B cell (primary cell): ENCODE measurements at regions not wholly inside any gene's neighbourhood (a gene's known extent, or its start where the extent isn't known, plus 50 kb on each side); places are given as distances from the start of the nearest gene placed in this dataset.

ENCODE experiments used
- ATAC-seq: fragments of 200-7000 bp; cut with Tn5 transposase; one replicate; pipeline ENCODE4 v1.10.0; 2021; ENCODE audit warnings: low read depth, mild to moderate bottlenecking, moderate number of reproducible peaks, moderate library complexity
- CTCF ChIA-PET: fragments of 350-600 bp; sonication (Branson Sonifier 250); formaldehyde crosslinking; loops from one replicate; lab custom pipeline; 2021; ENCODE audit warnings: antibody characterized with exemption, inconsistent platforms; lab: Charles Lee
- POLR2A ChIA-PET: fragments of 350-600 bp; sonication (Branson Sonifier 250); formaldehyde crosslinking; loops from one replicate; lab custom pipeline; 2021; ENCODE audit warnings: antibody characterized with exemption; lab: Charles Lee
- DNase-seq: peaks from one replicate; pipeline ENCODE4 v3.0.0; 2013
- H2AFZ ChIP-seq: 2 replicates; pipeline ENCODE4 v1.6.1; 2012; ENCODE audit warnings: mild to moderate bottlenecking, low read depth, low read length; ENCODE audit not compliant: insufficient read depth, poor library complexity, severe bottlenecking
- H3K27ac ChIP-seq, 2 donors: 1 replicate in 1 of 2; 2 replicates in 1 of 2; pipeline ENCODE4 v1.5.1; 2012 to 2013; ENCODE audit warnings: low read length in 2 of 2, mild to moderate bottlenecking in 2 of 2, moderate library complexity in 1 of 2
- H3K27me3 ChIP-seq, 4 experiments: fragments of 200-600 bp in 1 of 4; sonication (generic) in 1 of 4; replicated peaks in 1 of 4; 1 replicate in 2 of 4; 2 replicates in 2 of 4; pipeline versions ENCODE4 v1.6.1 to v1.7.0; 2013 to 2016; ENCODE audit warnings: low read length in 3 of 4, mild to moderate bottlenecking in 2 of 4, mixed read lengths in 1 of 4, moderate library complexity in 1 of 4; ENCODE audit not compliant: insufficient read depth in 4 of 4, control insufficient read depth in 3 of 4; ENCODE audit errors: control extremely low read depth in 1 of 4
- H3K36me3 ChIP-seq, 2 experiments: replicated peaks in 1 of 2; 1 replicate in 1 of 2; 2 replicates in 1 of 2; pipeline versions ENCODE4 v1.6.1 to v1.7.1; 2013; ENCODE audit warnings: low read length in 1 of 2; ENCODE audit not compliant: insufficient read depth in 2 of 2, control insufficient read depth in 1 of 2; ENCODE audit errors: control extremely low read depth in 1 of 2, extremely low read depth in 1 of 2
- H3K4me1 ChIP-seq, 2 donors: fragments of 200-600 bp in 1 of 2; sonication (generic) in 1 of 2; 1 replicate in 1 of 2; 2 replicates in 1 of 2; pipeline versions ENCODE4 v1.5.1 to v1.6.1; 2013 to 2017; ENCODE audit warnings: low read length in 2 of 2; ENCODE audit not compliant: control insufficient read depth in 2 of 2, insufficient read depth in 2 of 2
- H3K4me2 ChIP-seq: replicated peaks from 2 replicates; pipeline ENCODE3; 2012; ENCODE audit warnings: mild to moderate bottlenecking, low read depth, low read length; ENCODE audit not compliant: poor library complexity, severe bottlenecking
- H3K4me3 ChIP-seq, 5 experiments: fragments of 200-600 bp in 1 of 5; sonication (generic) in 1 of 5; 1 replicate in 3 of 5; 2 replicates in 2 of 5; pipeline versions ENCODE4 v1.5.1 to v1.7.0; 2011 to 2016; ENCODE audit warnings: low read length in 4 of 5, mild to moderate bottlenecking in 4 of 5, low read depth in 2 of 5, control low read depth in 1 of 5, moderate library complexity in 1 of 5; ENCODE audit not compliant: insufficient read depth in 1 of 5; ENCODE audit errors: control extremely low read depth in 1 of 5, extremely low read depth in 1 of 5
- H3K79me2 ChIP-seq: fragments of 200-600 bp; sonication (generic); one replicate; pipeline ENCODE4 v1.6.0; 2016; ENCODE audit warnings: low read length; ENCODE audit not compliant: control insufficient read depth, insufficient read depth
- H3K9ac ChIP-seq: fragments of 200-600 bp; sonication (generic); 2 replicates; pipeline ENCODE4 v1.6.1; 2017; ENCODE audit warnings: mild to moderate bottlenecking, low read length, moderate library complexity
- H3K9me3 ChIP-seq, 3 donors: one replicate each; pipeline versions ENCODE4 v1.6.1 to v1.7.1; 2013; ENCODE audit warnings: low read length in 2 of 3; ENCODE audit not compliant: control insufficient read depth in 2 of 3, insufficient read depth in 1 of 3; ENCODE audit errors: control extremely low read depth in 1 of 3
- H4K20me1 ChIP-seq: 2 replicates; pipeline ENCODE4 v1.6.0; 2012; ENCODE audit warnings: mild to moderate bottlenecking, low read length; ENCODE audit not compliant: insufficient read depth, control insufficient read depth, poor library complexity, severe bottlenecking
- H3K27ac Mint-ChIP-seq: one replicate; pipeline ENCODE4 v1.8.0; 2021; ENCODE audit warnings: mixed read lengths
- H3K27me3 Mint-ChIP-seq: one replicate; pipeline ENCODE4 v1.8.0; 2021; ENCODE audit warnings: mixed read lengths
- H3K4me1 Mint-ChIP-seq: one replicate; pipeline ENCODE4 v1.8.0; 2021; ENCODE audit warnings: mixed read lengths
- H3K4me3 Mint-ChIP-seq: one replicate; pipeline ENCODE4 v1.8.0; 2021; ENCODE audit warnings: mixed read lengths
- H3K9me3 Mint-ChIP-seq: one replicate; pipeline ENCODE4 v1.8.0; 2022; ENCODE audit warnings: mixed read lengths; ENCODE audit not compliant: insufficient read depth
- EZH2 ChIP-seq: IDR thresholded peaks from 2 replicates; pipeline ENCODE4 v1.6.1; 2012; ENCODE audit warnings: borderline replicate concordance, low read depth, mild to moderate bottlenecking, moderate library complexity, low read length; ENCODE audit not compliant: insufficient read depth, poor library complexity, severe bottlenecking
- WGBS: methylation state at CpG from one replicate; pipeline ENCODE4 v1.1.5; 2013; ENCODE audit warnings: missing lambda C conversion rate; ENCODE audit not compliant: insufficient coverage; 5-methylcytosine and 5-hydroxymethylcytosine counted together
- intact Hi-C: fragments of 100-400 bp; cut with micrococcal nuclease; formaldehyde crosslinking; loops from one replicate; pipeline ENCODE4 v1.10.0; 2022
- TF ChIP-seq, protein P1 (sequence below): fragments of 200-600 bp; IDR thresholded peaks from one replicate; pipeline ENCODE4 v1.8.0; 2022; ENCODE audit warnings: antibody characterized with exemption, mild to moderate bottlenecking

DNA sequence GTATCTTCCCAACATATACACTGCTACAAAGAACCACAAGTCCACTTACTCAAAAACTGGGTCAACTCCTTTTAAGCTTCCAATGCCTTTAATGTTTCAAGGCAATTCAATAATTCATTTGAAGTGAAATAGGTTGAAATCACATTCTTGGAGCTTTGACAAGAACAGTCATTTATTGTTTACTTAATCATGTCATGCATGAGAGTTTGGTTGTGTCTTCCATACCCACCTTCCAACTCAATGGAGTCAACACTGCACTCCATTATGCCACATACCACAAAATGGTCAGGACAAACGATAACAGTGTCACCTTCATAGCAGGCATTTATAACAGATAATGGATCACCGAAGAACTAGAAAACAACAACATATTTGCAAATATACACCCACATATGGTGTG is 506.3 kb downstream of the UQCRFS1 start:
- Histone ChIP-seq H3K9me3 (no peaks in the 10 kb centered on the region), H3K4me2 (no peak overlapping the region), H3K79me2 (no peaks in the 10 kb centered on the region), H3K9ac (no peak overlapping the region), H3K4me1 (no peaks in the 10 kb centered on the region), H3K36me3 (no peaks in the 10 kb centered on the region), H2AFZ (no peak overlapping the region), H3K4me3 (no peak overlapping the region), H3K27ac (no peak overlapping the region), H4K20me1 (no peaks in the 10 kb centered on the region), H3K27me3 (no peaks in the 10 kb centered on the region)
- CTCF ChIA-PET = no interaction called here
- H3K4me3 Mint-ChIP-seq = no peak overlapping the region
- H3K27ac Mint-ChIP-seq = no peak overlapping the region
- 100% methylated on average over 1 of the region's 2 CpGs for WGBS
- H3K9me3 Mint-ChIP-seq = no peaks in the 10 kb centered on the region
- intact Hi-C loops = no loop called here
- DNase-seq (no peak), ATAC-seq (no peak)
- H3K27me3 Mint-ChIP-seq = no peaks in the 10 kb centered on the region
- H3K4me1 Mint-ChIP-seq = no peaks in the 10 kb centered on the region
- POLR2A ChIA-PET = no interaction called here
- no peak for TF ChIP-seq EZH2
- TF ChIP-seq, protein P1, sequence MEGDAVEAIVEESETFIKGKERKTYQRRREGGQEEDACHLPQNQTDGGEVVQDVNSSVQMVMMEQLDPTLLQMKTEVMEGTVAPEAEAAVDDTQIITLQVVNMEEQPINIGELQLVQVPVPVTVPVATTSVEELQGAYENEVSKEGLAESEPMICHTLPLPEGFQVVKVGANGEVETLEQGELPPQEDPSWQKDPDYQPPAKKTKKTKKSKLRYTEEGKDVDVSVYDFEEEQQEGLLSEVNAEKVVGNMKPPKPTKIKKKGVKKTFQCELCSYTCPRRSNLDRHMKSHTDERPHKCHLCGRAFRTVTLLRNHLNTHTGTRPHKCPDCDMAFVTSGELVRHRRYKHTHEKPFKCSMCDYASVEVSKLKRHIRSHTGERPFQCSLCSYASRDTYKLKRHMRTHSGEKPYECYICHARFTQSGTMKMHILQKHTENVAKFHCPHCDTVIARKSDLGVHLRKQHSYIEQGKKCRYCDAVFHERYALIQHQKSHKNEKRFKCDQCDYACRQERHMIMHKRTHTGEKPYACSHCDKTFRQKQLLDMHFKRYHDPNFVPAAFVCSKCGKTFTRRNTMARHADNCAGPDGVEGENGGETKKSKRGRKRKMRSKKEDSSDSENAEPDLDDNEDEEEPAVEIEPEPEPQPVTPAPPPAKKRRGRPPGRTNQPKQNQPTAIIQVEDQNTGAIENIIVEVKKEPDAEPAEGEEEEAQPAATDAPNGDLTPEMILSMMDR = no peak

DNA sequence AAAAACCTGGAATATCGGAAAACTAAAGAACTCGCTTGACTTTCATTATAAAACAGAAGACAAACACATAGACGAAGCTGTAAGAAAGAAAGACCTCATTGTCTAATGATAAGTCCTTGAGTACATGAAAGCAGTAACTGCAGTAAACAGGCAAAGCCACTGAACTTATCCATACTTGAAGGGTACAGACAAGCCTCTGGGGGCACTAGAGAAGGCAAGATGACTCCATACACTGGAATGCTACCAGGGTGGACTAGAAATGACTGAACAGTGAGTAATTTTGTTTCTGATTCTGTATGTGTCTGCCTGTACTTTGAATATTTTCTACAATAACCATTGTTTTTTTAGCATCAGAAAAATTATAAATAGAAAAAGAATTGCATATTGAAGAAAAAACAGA is 507.9 kb downstream of the UQCRFS1 start:
- no peak overlapping the region for H2AFZ ChIP-seq
- POLR2A ChIA-PET = no interaction called here
- no peaks in the 10 kb centered on the region for H3K27me3 Mint-ChIP-seq

More for the DNA sequence above, 507.9 kb downstream of the UQCRFS1 start:
- H3K4me1 Mint-ChIP-seq = no peaks in the 10 kb centered on the region
- H3K36me3 ChIP-seq = no peaks in the 10 kb centered on the region
- H4K20me1 ChIP-seq = no peaks in the 10 kb centered on the region
- 100% methylated on average over 2 of the region's 3 CpGs for WGBS
- intact Hi-C loops = no loop called here
- H3K4me3 ChIP-seq = no peak overlapping the region
- no peaks in the 10 kb centered on the region for H3K9me3 ChIP-seq
- H3K4me2 ChIP-seq = no peak overlapping the region
- H3K27ac Mint-ChIP-seq = no peak overlapping the region
- no peak for DNase-seq
- H3K4me3 Mint-ChIP-seq = no peak overlapping the region
- H3K27me3 ChIP-seq = no peaks in the 10 kb centered on the region
- TF ChIP-seq, protein P1 = no peak
- no peak for TF ChIP-seq EZH2
- no peaks in the 10 kb centered on the region for H3K4me1 ChIP-seq
- CTCF ChIA-PET = no interaction called here
- H3K27ac ChIP-seq = no peak overlapping the region
- H3K9me3 Mint-ChIP-seq = no peaks in the 10 kb centered on the region
- H3K79me2 ChIP-seq = no peaks in the 10 kb centered on the region
- ATAC-seq = no peak
- no peak overlapping the region for H3K9ac ChIP-seq
